Heart right ventricle (tissue), 16 donors: ENCODE measurements at regions not wholly inside any gene's neighbourhood (a gene's known extent, or its start where the extent isn't known, plus 50 kb on each side); places are given as distances from the start of the nearest gene placed in this dataset.
"Not testable (repeated sequence)": the region's sequence is repeated elsewhere in the genome, so short reads cannot be mapped to it uniquely, and the experiment has no call there.

Experiments
- ATAC-seq, 8 donors: fragments of 200-7000 bp; cut with Tn5 transposase; one replicate each; pipeline ENCODE4 v1.9.1; 2020; ENCODE audit warnings: mild to moderate bottlenecking in 8 of 8, moderate library complexity in 8 of 8, moderate number of reproducible peaks in 1 of 8
- DNase-seq, 2 donors: peaks; one replicate each; pipeline ENCODE4 v3.0.0-alpha.2; 2020
- H3K27ac ChIP-seq, 10 donors: fragments of 200-600 bp; sonication (generic) in 2 of 10; one replicate each; pipeline versions ENCODE4 v1.5.0 to v1.8.0; 2020 to 2022; ENCODE audit warnings: mild to moderate bottlenecking in 3 of 10
- H3K27me3 ChIP-seq, 7 donors: fragments of 200-600 bp; one replicate each; pipeline ENCODE4 v1.8.0; 2021 to 2022; ENCODE audit warnings: mild to moderate bottlenecking in 2 of 7
- H3K36me3 ChIP-seq, 9 donors: fragments of 200-600 bp; sonication (generic) in 1 of 9; one replicate each; pipeline versions ENCODE4 v1.5.0 to v1.8.0; 2020 to 2022; ENCODE audit warnings: mild to moderate bottlenecking in 2 of 9
- H3K4me1 ChIP-seq, 9 donors: fragments of 200-600 bp; sonication (generic) in 1 of 9; one replicate each; pipeline versions ENCODE4 v1.5.0 to v1.8.0; 2020 to 2022; ENCODE audit warnings: mild to moderate bottlenecking in 4 of 9
- H3K4me3 ChIP-seq, 10 donors: fragments of 200-600 bp; sonication (generic) in 2 of 10; one replicate each; pipeline versions ENCODE4 v1.5.0 to v1.8.0; 2020 to 2022; ENCODE audit warnings: mild to moderate bottlenecking in 7 of 10, moderate library complexity in 2 of 10
- H3K9me3 ChIP-seq, 11 donors: fragments of 200-600 bp in 10 of 11; sonication (generic) in 2 of 11; one replicate each; pipeline versions ENCODE4 v1.5.0 to v1.8.0; 2013 to 2022; ENCODE audit warnings: mild to moderate bottlenecking in 2 of 11, control low read depth in 1 of 11, moderate library complexity in 1 of 11
- WGBS, 2 donors: extraction: QIAGEN DNeasy Blood & Tissue Kit; methylation state at CpG; one replicate each; pipeline ENCODE4 v1.1.7; 2013; ENCODE audit warnings: inconsistent platforms in 1 of 2; 5-methylcytosine and 5-hydroxymethylcytosine counted together
- intact Hi-C, 10 donors: fragments of 100-400 bp; cut with DNase I; formaldehyde crosslinking; loops; one replicate each; pipeline versions ENCODE4 v1.11.1 to v1.14.2; 2022
- TF ChIP-seq, protein P1 (sequence below), 9 donors: fragments of 200-600 bp; sonication (generic) in 2 of 9; IDR thresholded peaks; one replicate each; pipeline versions ENCODE4 v1.5.0 to v1.8.0; 2021 to 2022; ENCODE audit warnings: antibody characterized with exemption in 9 of 9, mild to moderate bottlenecking in 5 of 9, moderate library complexity in 1 of 9
- donor health status: Arrhythmogenic right ventricular cardiomyopathy.
- donor health status: ischemic (EF 13 %, LVEDD 7.1; RV severe dilation, severe dysfunction).
- donor health status: healthy with polysubstance abuse.
- donor health status: DM: no; HTN: yes; CAD: no.
- donor health status: DM: no; HTN: no; CAD: no.
- donor health status: ischemic (EF 25% LVEDD 6.9; RV normal size, moderate dysfunction).
- donor health status: ischemic (EF 25% LVEDD 5.7; RV mildly dilated, moderate dysfunction).
- donor health status: healthy.
- donor health status: DM: yes; HTN: yes; CAD: no.
- donor health status: Ischemic cardiomyopathy.
- donor health status: ischemic (EF 35%, LVEDD 5.7; RV mildly dilated, moderate dysfunction).
- donor health status: nonischemic (EF 11% LVEDD 7.7; RV severe dilation, severe dysfunction).
- donor health status: DM: yes; HTN: yes; CAD: no.
- donor health status: PGD.
- donor health status: ischemic (EF 29% LVEDD 5.4; RV normal size, mild dysfunction).
- donor health status: nonischemic (EF 23%, LVEDD 6.1; RV moderate dilation, normal function).

DNA sequence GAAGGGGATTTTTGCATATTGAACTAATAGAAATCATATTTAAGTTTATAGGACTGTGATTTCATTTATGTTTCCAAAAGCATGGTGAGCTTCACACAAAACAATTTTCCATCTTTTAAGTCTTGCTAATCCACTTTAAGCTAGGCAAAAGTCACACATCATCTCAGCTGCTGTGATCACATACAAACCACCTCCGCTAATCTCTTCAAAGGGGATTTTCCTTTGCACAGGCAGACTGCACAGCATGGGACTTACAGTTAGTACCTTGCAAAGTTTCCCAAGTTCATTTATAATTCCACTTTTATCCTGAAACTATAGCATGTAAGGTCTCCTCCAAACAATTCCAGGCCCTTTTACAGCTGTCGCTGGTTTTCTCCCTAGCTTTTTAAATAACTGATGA is 225.1 kb upstream of the CNTN3 start:
- WGBS, 2 donors, result 89 to 94% methylated on average over 2 of the region's 2 CpGs
- intact Hi-C loops, result no loop called here
- TF ChIP-seq, protein P1, sequence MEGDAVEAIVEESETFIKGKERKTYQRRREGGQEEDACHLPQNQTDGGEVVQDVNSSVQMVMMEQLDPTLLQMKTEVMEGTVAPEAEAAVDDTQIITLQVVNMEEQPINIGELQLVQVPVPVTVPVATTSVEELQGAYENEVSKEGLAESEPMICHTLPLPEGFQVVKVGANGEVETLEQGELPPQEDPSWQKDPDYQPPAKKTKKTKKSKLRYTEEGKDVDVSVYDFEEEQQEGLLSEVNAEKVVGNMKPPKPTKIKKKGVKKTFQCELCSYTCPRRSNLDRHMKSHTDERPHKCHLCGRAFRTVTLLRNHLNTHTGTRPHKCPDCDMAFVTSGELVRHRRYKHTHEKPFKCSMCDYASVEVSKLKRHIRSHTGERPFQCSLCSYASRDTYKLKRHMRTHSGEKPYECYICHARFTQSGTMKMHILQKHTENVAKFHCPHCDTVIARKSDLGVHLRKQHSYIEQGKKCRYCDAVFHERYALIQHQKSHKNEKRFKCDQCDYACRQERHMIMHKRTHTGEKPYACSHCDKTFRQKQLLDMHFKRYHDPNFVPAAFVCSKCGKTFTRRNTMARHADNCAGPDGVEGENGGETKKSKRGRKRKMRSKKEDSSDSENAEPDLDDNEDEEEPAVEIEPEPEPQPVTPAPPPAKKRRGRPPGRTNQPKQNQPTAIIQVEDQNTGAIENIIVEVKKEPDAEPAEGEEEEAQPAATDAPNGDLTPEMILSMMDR (IDR thresholded peaks at IDR 0.05), result no peak
- Histone ChIP-seq H3K4me1 (peaks cover 0 to 5% (median 0%) of the 10 kb centered on the region in 9 donors), H3K9me3 (no peaks in the 10 kb centered on the region), H3K36me3 (no peaks in the 10 kb centered on the region), H3K27ac (no peak overlapping the region), H3K27me3 (no peaks in the 10 kb centered on the region), H3K4me3 (no peak overlapping the region)
- no peak for ATAC-seq
- DNase-seq, result no peak

DNA sequence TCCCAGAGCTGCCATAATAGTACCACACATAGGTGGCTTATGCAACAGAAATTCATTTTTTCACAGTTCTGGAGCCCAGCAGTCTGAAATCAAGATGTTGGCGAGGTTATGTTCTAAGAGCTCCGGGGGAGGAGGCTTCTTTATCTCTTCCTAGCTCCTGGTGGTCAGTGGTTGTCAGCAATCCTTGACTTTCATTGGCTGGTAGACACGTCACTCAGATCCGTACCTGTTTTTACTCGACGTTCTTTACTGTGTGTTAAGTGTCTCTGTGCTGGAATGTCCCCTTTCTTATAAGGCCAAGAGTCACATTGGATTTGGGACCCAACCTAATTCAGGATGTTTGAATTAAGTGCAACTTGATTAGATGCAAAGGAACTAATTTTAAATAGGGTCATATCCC is 218.5 kb upstream of the CNTN3 start:
- Histone ChIP-seq H3K4me1 (no peaks in the 10 kb centered on the region), H3K36me3 (no peaks in the 10 kb centered on the region), H3K27me3 (no peaks in the 10 kb centered on the region), H3K9me3 (no peaks in the 10 kb centered on the region), H3K4me3 (no peak overlapping the region), H3K27ac (no peak overlapping the region)
- DNase-seq, result no peak
- intact Hi-C loops, result no loop called here
- 71 to 72% methylated on average over 6 of the region's 6 CpGs for WGBS, 2 donors
- TF ChIP-seq, protein P1 (IDR thresholded peaks at IDR 0.05), result no peak
- no peak for ATAC-seq

DNA sequence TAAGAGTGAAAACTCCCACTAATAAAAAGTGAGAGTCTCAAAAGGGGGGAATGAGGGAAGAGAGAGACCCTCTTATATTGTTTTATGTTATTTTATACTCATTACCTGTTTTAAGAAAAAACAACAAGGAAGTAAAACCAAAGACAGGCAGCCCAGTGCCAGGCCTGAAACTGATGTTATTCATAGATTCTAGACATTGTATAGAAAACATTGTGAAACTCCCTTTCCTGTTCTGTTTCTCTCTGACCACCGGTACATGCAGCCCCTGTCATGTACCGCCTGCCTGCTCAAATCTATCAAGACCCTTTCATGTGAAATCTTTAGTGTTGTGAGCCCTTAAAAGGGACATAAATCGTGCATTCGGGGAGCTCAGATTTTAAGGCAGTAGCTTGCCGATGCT is 216.4 kb upstream of the CNTN3 start:
- H3K9me3 ChIP-seq, H3K27ac ChIP-seq, DNase-seq, H3K27me3 ChIP-seq, H3K36me3 ChIP-seq, H3K4me1 ChIP-seq, ATAC-seq, H3K4me3 ChIP-seq, intact Hi-C loops: not testable (repeated sequence)
- 77 to 82% methylated on average over 5 of the region's 5 CpGs for WGBS, 2 donors

DNA sequence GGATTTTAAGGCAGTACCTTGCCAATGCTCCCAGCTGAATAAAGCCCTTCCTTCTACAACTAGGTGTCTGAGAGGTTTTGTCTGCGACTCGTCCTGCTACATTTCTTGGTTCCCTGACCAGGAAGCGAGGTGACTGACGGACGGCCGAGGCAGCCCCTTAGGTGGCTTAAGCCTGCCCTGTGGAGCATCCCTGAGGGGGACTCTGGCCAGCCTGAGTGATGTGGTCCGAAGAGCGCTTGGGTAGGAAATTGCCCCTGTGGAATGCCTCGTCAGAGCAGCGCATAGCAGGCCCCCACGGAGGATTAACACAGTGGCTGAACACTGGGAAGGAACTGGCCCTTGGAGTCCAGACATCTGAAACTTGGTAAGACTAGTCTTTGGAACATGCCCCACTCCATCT is 210.9 kb upstream of the CNTN3 start:
- H3K4me1 ChIP-seq, H3K27ac ChIP-seq, H3K27me3 ChIP-seq, ATAC-seq, H3K9me3 ChIP-seq, intact Hi-C loops, H3K4me3 ChIP-seq, H3K36me3 ChIP-seq, DNase-seq: not testable (repeated sequence)
- 91 to 92% methylated on average over 11 of the region's 11 CpGs for WGBS, 2 donors

DNA sequence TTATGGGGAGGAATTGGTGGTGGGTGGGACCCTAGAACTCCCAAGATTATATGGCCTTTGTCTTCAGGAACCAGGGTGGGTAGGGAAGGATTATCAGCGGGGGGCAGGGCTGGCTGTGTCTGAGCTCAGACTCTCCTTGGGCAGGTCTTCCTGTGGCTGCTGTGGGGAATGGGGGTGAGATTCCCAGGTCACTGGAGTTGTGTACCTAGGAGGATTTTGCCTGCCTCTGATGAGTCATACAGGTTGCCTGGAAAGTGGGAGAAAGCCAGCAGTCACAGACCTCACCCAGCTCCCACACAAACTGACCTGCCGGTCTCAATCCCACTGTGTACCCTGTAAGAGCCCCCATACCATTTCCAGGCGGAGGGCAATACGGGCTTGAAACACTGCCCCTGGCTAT is 209.9 kb upstream of the CNTN3 start:
- Histone ChIP-seq H3K27ac (no peak overlapping the region), H3K27me3 (no peaks in the 10 kb centered on the region), H3K4me3 (no peak overlapping the region), H3K4me1 (no peaks in the 10 kb centered on the region), H3K36me3 (no peaks in the 10 kb centered on the region), H3K9me3 (peaks cover 0 to 18% (median 0%) of the 10 kb centered on the region in 11 donors)
- intact Hi-C loops, result no loop called here
- DNase-seq (no peak), ATAC-seq (no peak)
- 65 to 77% methylated on average over 4 of the region's 4 CpGs for WGBS, 2 donors
- TF ChIP-seq, protein P1 (IDR thresholded peaks at IDR 0.05), result no peak

DNA sequence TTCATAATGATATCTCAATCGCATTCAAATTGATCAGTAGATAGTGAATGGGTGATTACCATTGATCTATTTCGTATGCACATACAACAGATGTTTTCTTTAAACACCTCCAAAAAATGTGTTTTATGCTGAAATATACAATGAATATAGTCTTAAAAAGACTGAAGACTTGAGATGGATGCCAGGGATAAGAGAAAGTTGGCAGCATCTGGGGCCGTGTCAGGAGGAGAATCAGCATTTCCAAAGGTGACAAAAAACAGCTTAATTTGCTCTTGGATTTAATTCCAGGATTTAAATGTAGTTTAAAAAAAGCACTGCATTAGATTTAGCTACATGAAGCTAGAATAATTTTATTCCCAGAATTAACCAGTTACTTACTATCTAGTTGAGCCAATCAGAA is 199.7 kb upstream of the CNTN3 start:
- no peaks in the 10 kb centered on the region for H3K27me3 ChIP-seq
- intact Hi-C loops, result no loop called here
- no peaks in the 10 kb centered on the region for H3K4me1 ChIP-seq
- DNase-seq (no peak), ATAC-seq (no peak)
- H3K36me3 ChIP-seq, result no peaks in the 10 kb centered on the region
- peaks cover 0 to 2% (median 0%) of the 10 kb centered on the region in 11 donors for H3K9me3 ChIP-seq
- H3K4me3 ChIP-seq, result no peak overlapping the region
- WGBS, 2 donors, result 74 to 88% methylated on average over 3 of the region's 3 CpGs
- no peak overlapping the region for H3K27ac ChIP-seq
- TF ChIP-seq, protein P1 (IDR thresholded peaks at IDR 0.05), result no peak
